Heart left ventricle (tissue), 13 donors: ENCODE measurements at regions not wholly inside any gene's neighbourhood (a gene's known extent, or its start where the extent isn't known, plus 50 kb on each side); places are given as distances from the start of the nearest gene placed in this dataset.

Experiments used
- POLR2A ChIP-seq, 2 donors: fragments of 450-650 bp; IDR thresholded peaks; one replicate each; pipeline ENCODE4 v1.6.1; 2017; ENCODE audit warnings: antibody characterized with exemption in 2 of 2, mild to moderate bottlenecking in 2 of 2, moderate library complexity in 2 of 2
- TF ChIP-seq, protein P1 (sequence below), 12 donors: fragments of 200-600 bp; sonication (generic) in 4 of 12; IDR thresholded peaks; one replicate each; pipeline versions ENCODE4 v1.5.0 to v1.8.0; 2018 to 2022; ENCODE audit warnings: antibody characterized with exemption in 12 of 12, mild to moderate bottlenecking in 5 of 12
- donor health status: ischemic (EF 13 %, LVEDD 7.1; RV severe dilation, severe dysfunction).
- donor health status: DM: no; HTN: yes; CAD: no.
- donor health status: DM: no; HTN: no; CAD: no.
- donor health status: ischemic (EF 25% LVEDD 6.9; RV normal size, moderate dysfunction).
- donor health status: ischemic (EF 25% LVEDD 5.7; RV mildly dilated, moderate dysfunction).
- donor health status: ischemic (EF 35%, LVEDD 5.7; RV mildly dilated, moderate dysfunction).
- donor health status: nonischemic (EF 11% LVEDD 7.7; RV severe dilation, severe dysfunction).
- donor health status: DM: yes; HTN: yes; CAD: no.
- donor health status: PGD.
- donor health status: ischemic (EF 29% LVEDD 5.4; RV normal size, mild dysfunction).
- donor health status: nonischemic (EF 23%, LVEDD 6.1; RV moderate dilation, normal function).

- TF ChIP-seq, protein P1, sequence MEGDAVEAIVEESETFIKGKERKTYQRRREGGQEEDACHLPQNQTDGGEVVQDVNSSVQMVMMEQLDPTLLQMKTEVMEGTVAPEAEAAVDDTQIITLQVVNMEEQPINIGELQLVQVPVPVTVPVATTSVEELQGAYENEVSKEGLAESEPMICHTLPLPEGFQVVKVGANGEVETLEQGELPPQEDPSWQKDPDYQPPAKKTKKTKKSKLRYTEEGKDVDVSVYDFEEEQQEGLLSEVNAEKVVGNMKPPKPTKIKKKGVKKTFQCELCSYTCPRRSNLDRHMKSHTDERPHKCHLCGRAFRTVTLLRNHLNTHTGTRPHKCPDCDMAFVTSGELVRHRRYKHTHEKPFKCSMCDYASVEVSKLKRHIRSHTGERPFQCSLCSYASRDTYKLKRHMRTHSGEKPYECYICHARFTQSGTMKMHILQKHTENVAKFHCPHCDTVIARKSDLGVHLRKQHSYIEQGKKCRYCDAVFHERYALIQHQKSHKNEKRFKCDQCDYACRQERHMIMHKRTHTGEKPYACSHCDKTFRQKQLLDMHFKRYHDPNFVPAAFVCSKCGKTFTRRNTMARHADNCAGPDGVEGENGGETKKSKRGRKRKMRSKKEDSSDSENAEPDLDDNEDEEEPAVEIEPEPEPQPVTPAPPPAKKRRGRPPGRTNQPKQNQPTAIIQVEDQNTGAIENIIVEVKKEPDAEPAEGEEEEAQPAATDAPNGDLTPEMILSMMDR (IDR thresholded peaks at IDR 0.05), result no peak
- no peak for TF ChIP-seq POLR2A (IDR thresholded peaks at IDR 0.05)
Observed at GRCh38 chr1:168826269-168826668, 97.3 kb upstream of the DPT start.
